OCI-LY3 (cell line): ENCODE measurements at regions not wholly inside any gene's neighbourhood (a gene's known extent, or its start where the extent isn't known, plus 50 kb on each side); places are given as distances from the start of the nearest gene placed in this dataset.

Source experiments
- H2AFZ ChIP-seq: fragments of 200-600, 300-600 bp; shearing (Covaris generic); 2 replicates; pipeline ENCODE4 v1.6.0; 2014; ENCODE audit warnings: antibody characterized with exemption, low read depth, low read length
- H3K27ac ChIP-seq: fragments of 200-600, 300-600 bp; sonication (generic); 2 replicates; pipeline ENCODE4 v1.5.1; 2014; ENCODE audit warnings: mild to moderate bottlenecking, low read length, moderate library complexity, mixed read lengths
- H3K27me3 ChIP-seq: fragments of 200-600, 300-600 bp; sonication (generic); 2 replicates; pipeline ENCODE4 v1.6.1; 2014; ENCODE audit warnings: low read depth, low read length, mixed read lengths
- H3K36me3 ChIP-seq: fragments of 200-600, 300-600 bp; sonication (generic); replicated peaks from 2 replicates; pipeline ENCODE3; 2014; ENCODE audit warnings: low read depth, low read length, mixed read lengths
- H3K4me1 ChIP-seq: fragments of 300-600, 200-600 bp; sonication (generic); 2 replicates; pipeline ENCODE4 v1.6.1; 2014; ENCODE audit warnings: low read length, mixed read lengths
- H3K4me2 ChIP-seq: fragments of 200-600, 300-600 bp; sonication (generic); 2 replicates; pipeline ENCODE4 v1.6.1; 2014; ENCODE audit warnings: low read length, mixed read lengths
- H3K4me3 ChIP-seq: fragments of 300-600, 200-600 bp; sonication (generic); 2 replicates; pipeline ENCODE4 v1.5.1; 2014; ENCODE audit warnings: antibody characterized with exemption, mild to moderate bottlenecking, low read length, moderate library complexity
- H3K79me2 ChIP-seq: fragments of 300-600, 200-600 bp; shearing (Covaris generic); 2 replicates; pipeline ENCODE4 v1.6.1; 2014; ENCODE audit warnings: mild to moderate bottlenecking, low read length, mixed read lengths
- H3K9ac ChIP-seq: fragments of 300-600, 200-600 bp; shearing (Covaris generic); 2 replicates; pipeline ENCODE4 v1.6.0; 2014; ENCODE audit warnings: mild to moderate bottlenecking, low read length, moderate library complexity
- H3K9me3 ChIP-seq: fragments of 200-600, 300-600 bp; shearing (Covaris generic); 2 replicates; pipeline ENCODE4 v1.6.1; 2014; ENCODE audit warnings: low read length, mixed read lengths; ENCODE audit not compliant: insufficient read depth
- H4K20me1 ChIP-seq: fragments of 200-600, 300-600 bp; sonication (generic); 2 replicates; pipeline ENCODE4 v1.6.1; 2016; ENCODE audit warnings: low read length, mixed read lengths; ENCODE audit not compliant: insufficient read depth
- CTCF ChIP-seq: fragments of 200-600, 300-600 bp; sonication (generic); IDR thresholded peaks from 2 replicates; pipeline ENCODE4 v1.5.1; 2014; ENCODE audit warnings: antibody characterized with exemption, low read length, low read depth
- EZH2phosphoT487 ChIP-seq: fragments of 200-600 bp; shearing (Covaris generic); IDR thresholded peaks from 2 replicates; pipeline ENCODE4 v1.6.1; 2018; ENCODE audit warnings: antibody characterized with exemption, mixed run types, low read depth

- no peaks in the 10 kb centered on the region for H3K9me3 ChIP-seq
- no peaks in the 10 kb centered on the region for H3K36me3 ChIP-seq
- H4K20me1 ChIP-seq: no peaks in the 10 kb centered on the region
- no peak overlapping the region for H3K4me3 ChIP-seq
- H3K4me2 ChIP-seq: no peak overlapping the region
- no peak overlapping the region for H3K9ac ChIP-seq
- no peak overlapping the region for H2AFZ ChIP-seq
- no peak for TF ChIP-seq EZH2phosphoT487
- no peak for TF ChIP-seq CTCF
- no peaks in the 10 kb centered on the region for H3K27me3 ChIP-seq
- no peaks in the 10 kb centered on the region for H3K79me2 ChIP-seq
- H3K4me1 ChIP-seq: no peaks in the 10 kb centered on the region
- H3K27ac ChIP-seq: no peak overlapping the region
Measured at GRCh38 chr3:15959434-15959811, 161.6 kb upstream of the ANKRD28 start.

- H3K9me3 ChIP-seq: no peaks in the 10 kb centered on the region
- H3K4me3 ChIP-seq: no peak overlapping the region
- H2AFZ ChIP-seq: no peak overlapping the region
- no peaks in the 10 kb centered on the region for H3K36me3 ChIP-seq
- H4K20me1 ChIP-seq: no peaks in the 10 kb centered on the region
- H3K27me3 ChIP-seq: no peaks in the 10 kb centered on the region
- no peak for TF ChIP-seq CTCF
- TF ChIP-seq EZH2phosphoT487: no peak
- H3K9ac ChIP-seq: no peak overlapping the region
- H3K4me1 ChIP-seq: no peaks in the 10 kb centered on the region
- H3K4me2 ChIP-seq: no peak overlapping the region
- H3K27ac ChIP-seq: no peak overlapping the region
- no peaks in the 10 kb centered on the region for H3K79me2 ChIP-seq
Measured at GRCh38 chr3:15964605-15965442, 167.0 kb upstream of the ANKRD28 start.

GRCh38 chr3:15967577-15967976 is 169.8 kb upstream of the ANKRD28 start:
- Histone ChIP-seq H2AFZ (no peak overlapping the region), H3K27ac (no peak overlapping the region), H4K20me1 (no peaks in the 10 kb centered on the region), H3K27me3 (no peaks in the 10 kb centered on the region), H3K4me1 (no peaks in the 10 kb centered on the region), H3K4me3 (no peak overlapping the region), H3K4me2 (no peak overlapping the region), H3K9me3 (no peaks in the 10 kb centered on the region), H3K36me3 (no peaks in the 10 kb centered on the region), H3K79me2 (no peaks in the 10 kb centered on the region), H3K9ac (no peak overlapping the region)
- TF ChIP-seq CTCF (no peak), EZH2phosphoT487 (no peak)

GRCh38 chr3:15969874-15970640 is 172.3 kb upstream of the ANKRD28 start:
- no peak overlapping the region for H3K4me2 ChIP-seq
- H3K4me3 ChIP-seq: no peak overlapping the region
- H3K27me3 ChIP-seq: no peaks in the 10 kb centered on the region
- TF ChIP-seq EZH2phosphoT487 (no peak), CTCF (no peak)
- no peak overlapping the region for H3K27ac ChIP-seq
- no peaks in the 10 kb centered on the region for H4K20me1 ChIP-seq
- no peaks in the 10 kb centered on the region for H3K9me3 ChIP-seq
- no peaks in the 10 kb centered on the region for H3K79me2 ChIP-seq
- no peak overlapping the region for H3K9ac ChIP-seq
- no peak overlapping the region for H2AFZ ChIP-seq
- H3K36me3 ChIP-seq: no peaks in the 10 kb centered on the region
- no peaks in the 10 kb centered on the region for H3K4me1 ChIP-seq
